HPDE6-E6E7 (cell line): ENCODE measurements at regions not wholly inside any gene's neighbourhood (a gene's known extent, or its start where the extent isn't known, plus 50 kb on each side); places are given as distances from the start of the nearest gene placed in this dataset.

Experiments
- DNase-seq: peaks from one replicate; pipeline ENCODE4 v3.0.0; 2011; ENCODE audit warnings: missing footprints; ENCODE audit errors: extremely low spot score

DNA sequence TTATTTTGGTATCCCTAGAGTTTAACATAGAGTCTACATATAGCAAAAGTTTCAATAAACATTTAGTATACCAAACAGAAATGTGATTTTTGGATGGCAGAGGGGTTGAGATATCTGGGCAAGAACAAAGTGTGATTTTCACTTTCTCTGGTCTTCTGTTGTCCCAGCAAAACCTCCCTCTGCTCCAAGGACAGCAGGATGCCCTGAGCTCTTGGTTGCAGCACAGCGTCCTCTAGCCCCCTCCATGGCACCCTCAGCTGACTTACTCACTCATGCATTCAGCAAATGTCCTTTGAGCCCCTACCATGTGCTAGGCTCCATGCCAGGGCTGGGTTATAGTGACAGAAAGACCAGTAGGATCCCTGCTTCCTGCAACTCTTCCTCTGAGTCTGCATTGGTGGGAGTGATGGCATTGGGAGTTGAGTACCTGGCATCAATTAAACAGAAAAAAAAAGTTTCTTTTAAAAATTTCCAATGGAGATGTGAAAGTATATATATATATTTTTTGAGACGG is 104.8 kb upstream of the UBL3 start:
- no peak for DNase-seq

- no peak for DNase-seq
Measured at GRCh38 chr13:29954082-29955028, 103.9 kb upstream of the UBL3 start.

DNA sequence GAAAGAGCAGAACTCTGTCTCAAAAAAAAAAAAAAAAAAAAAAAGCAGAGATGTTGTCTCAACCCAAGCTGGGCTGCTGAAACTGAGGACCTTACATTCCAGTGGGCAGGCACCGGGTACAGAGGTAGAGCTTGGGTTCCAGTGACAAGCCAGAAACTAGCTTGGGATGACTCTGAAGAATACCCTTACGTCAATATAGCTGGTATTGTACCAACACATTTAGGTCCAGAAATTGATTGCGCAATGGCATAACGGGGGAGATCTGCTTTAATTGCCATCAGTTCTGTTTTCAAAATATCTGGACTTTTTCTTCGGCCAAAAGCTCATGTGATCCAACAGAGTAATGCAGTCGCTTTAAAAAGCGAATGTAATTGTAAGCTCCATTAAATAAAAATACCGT is 103.1 kb upstream of the UBL3 start:
- DNase-seq: no peak

DNA sequence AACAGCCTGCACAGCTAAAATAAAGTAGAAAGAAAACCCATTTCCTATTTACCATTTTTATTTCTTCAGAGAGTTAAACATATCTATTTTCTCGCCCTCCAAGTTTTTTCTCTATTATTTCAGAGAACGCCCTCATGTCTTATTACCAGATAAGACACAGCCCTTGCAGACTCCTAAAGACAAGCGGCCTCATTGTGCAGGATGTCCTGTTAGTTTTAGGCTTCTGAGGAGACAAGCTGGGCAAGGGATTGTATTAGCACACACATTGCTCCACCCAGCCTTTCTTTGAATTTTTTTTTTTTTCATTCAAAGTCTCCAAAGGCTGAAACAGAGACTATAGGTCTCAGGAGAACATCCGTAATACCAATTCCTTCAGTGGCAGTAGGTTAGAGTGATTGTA is 101.8 kb upstream of the UBL3 start:
- DNase-seq: no peak

DNA sequence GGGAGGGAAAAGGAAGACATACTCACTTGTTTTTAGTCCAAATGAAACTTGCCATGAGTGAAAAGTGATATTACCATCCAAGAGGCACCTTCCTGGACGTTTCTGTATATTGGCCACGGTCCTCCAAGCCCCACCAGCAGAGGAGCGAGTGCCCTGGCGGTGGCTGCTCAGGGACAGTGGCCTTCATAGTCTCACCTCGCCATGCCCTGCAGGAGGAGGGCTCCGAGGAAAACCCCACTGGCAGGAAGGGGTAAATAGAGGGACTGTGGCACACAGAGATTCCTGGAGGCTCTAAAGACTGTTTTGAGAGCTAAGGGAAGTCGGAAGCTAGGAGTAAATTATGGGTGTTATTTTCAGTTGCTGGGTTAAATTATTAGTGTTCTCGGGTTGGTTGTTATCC is 98.4 kb upstream of the UBL3 start:
- DNase-seq: no peak

DNA sequence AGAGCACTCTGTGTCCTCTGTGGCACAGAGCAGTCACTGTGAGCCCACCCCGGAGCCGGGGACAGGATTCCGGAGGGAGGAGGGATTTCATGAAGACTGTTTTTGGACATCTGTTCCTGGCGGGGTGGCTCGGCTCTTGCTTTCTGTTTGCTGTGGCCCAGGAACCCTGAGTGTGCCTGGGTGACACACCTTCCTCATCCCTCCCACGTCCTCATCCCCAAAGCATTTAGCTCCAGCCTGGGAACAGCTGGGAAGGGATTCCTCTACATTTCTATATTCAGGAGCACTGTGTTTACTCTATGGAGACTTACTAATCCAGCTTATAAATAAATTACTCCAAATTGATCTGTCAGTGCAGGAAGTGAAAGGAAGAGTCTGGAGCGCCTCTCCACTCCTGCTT is 97.8 kb upstream of the UBL3 start:
- no peak for DNase-seq

DNA sequence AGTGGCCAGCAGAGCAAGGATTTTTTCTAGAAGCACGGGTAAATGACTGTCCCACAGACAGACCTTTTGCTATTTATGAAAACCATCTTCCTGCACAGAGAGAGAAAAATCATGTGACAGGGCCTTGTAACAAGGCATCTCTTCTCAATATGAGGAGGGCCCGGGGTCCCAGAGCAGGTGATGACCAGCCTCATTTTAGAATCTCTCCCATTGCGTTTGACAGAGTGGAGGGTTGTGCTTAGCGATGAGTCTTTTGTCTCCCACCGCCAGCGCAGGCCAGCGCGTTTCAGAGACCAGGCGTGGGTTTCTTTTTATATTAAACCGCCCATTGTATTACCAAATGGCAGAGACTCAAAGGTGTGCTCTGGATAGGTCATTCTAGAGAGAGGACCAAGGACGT is 97.4 kb upstream of the UBL3 start:
- DNase-seq: no peak

GRCh38 chr13:29946093-29946492 is 95.7 kb upstream of the UBL3 start:
- no peak for DNase-seq

GRCh38 chr13:29943686-29944085 is 93.3 kb upstream of the UBL3 start:
- no peak for DNase-seq

DNA sequence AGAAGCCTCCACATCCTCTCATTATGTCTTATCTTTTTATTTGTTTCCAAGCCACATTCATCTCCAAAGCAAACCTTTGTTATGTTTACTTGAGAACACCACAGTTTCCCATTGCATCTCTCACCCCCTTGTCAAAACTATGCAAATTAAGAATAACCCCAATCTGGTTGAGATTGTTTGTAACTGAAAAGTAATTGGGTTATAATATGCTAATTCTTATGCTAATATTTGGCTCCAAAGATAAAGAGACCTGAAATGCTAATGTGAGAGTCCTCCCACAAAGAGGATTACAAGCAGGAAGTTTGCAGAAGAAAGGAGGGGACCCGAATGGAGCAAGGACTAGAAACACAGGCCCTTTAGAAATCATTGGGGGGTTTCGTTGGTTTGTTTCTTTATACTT is 92.9 kb upstream of the UBL3 start:
- DNase-seq: no peak

GRCh38 chr13:29940715-29941114 is 90.3 kb upstream of the UBL3 start:
- no peak for DNase-seq

DNA sequence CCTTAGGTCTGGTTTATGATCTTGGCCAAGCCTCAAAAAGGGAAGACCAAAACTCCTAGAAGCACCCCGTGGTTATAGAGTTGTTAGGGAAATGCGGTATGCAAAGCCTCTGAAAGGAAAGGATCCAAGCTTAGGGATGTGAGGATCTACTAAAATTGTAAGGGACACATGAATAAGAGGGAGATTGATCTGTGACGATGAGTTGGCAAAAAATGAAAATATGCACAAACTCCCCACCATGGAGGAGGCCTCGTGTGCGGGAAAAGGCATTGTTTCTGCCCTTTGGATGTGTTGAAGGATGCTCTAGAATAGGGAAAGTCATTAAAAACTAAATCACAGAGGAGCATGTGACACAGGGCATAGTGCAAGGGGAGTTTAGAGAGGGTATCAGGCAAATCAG is 88.7 kb upstream of the UBL3 start:
- no peak for DNase-seq

DNA sequence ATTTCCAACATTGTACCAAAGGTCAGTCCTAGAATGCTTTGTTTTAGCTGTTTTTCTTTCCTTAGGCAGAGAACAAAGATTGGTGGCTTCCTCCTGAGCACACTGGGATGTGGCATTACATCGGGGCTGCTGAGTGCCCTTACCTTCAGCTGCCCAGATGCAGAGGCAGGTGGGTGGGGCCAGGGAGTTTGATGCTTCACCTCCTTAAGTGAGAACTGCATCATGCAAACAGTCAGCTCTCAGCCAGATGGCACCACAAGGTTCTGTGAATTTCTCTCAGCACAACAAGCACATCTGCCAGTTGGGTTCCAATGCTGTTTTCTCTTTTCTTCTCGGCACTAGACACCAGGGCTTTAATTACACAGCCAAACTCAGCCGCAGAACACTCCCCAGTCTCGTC is 87.4 kb upstream of the UBL3 start:
- DNase-seq: no peak

GRCh38 chr13:29937379-29937778 is 87.0 kb upstream of the UBL3 start:
- DNase-seq: no peak

- no peak for DNase-seq
Measured at GRCh38 chr13:29936956-29937355, 86.5 kb upstream of the UBL3 start.

GRCh38 chr13:29936051-29936813 is 85.8 kb upstream of the UBL3 start:
- no peak for DNase-seq

- DNase-seq: no peak
Measured at GRCh38 chr13:29935309-29935981, 85.0 kb upstream of the UBL3 start.

GRCh38 chr13:29934531-29935308 is 84.3 kb upstream of the UBL3 start:
- DNase-seq: no peak

DNA sequence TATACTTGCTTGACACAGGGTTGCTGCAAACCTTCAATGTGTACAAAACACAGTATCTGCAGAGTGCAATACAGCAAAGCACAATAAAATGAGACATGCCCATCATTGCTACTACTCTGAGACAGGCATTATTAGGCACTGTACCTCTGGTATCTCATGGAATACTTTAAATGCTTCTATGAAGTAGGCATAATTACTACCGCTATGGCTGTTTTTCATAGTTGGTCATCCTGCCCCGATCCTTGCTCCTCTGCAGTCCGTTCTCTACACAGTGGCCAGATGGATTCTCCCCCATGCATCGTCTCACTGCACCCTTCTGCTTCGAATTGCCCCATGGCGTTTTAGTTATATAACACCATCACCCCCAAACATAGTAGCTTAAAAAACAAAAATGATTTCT is 83.0 kb upstream of the UBL3 start:
- no peak for DNase-seq

DNA sequence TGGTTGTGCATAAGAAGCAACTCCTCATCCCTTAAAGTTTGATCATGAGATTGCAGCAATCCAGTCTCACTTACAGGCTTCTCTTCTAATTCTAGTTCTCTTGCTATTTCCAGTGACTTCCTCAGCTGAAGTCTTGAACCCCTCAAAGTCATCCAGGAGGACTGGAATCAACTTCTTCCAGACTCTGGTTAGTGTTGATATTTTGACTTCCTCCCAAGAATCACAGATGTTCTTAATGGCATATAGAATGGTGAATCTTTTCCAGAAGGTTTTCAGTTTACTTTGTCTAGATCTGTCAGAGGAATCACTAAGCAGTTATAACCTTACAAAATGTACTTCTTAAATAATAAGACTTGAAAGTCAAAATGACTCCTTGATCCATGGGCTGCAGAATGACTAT is 81.3 kb upstream of the UBL3 start:
- DNase-seq: no peak

DNA sequence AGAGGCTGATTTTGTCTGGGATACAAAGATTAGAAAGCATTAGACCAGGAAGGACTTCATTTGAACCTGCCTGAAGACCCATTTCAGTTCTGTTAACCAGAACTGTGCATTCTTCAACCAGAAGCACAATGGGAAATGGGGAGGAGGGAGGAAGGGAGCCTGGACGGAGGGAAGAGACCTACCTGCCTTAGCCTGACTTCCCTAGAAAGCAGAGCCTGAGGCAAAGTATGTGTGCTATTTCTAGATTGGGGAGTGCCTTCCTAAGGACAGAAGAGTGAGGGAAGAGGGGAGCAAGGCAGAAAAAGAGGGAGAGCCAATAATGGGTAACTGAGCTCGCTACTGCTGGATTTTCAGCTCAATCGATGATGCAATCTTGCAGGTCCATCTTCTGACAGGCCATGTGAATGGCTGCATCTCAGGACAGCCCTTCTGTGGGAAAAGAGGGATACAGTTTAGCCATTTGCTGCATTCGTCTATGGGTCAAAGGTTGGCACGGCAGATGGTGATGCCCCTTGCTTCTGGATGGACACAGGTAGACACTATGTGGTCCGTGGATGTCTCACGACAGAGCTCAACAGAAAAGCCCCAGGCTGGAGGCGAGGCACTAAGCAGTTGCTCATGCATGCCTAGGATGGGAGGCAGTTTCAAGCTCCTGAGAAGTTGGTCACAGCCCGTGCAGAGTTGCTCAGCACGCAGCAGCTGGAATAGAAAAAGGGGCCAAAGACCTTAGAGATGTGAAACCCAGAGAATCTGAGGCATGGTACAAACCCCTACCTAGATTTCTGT is 78.8 kb upstream of the UBL3 start:
- DNase-seq: no peak
